Mammary epithelial cell (primary cell): ENCODE measurements at regions not wholly inside any gene's neighbourhood (a gene's known extent, or its start where the extent isn't known, plus 50 kb on each side); places are given as distances from the start of the nearest gene placed in this dataset.

Experiments used
- CTCF ChIP-seq, 2 donors: IDR thresholded peaks in 1 of 2; conservative IDR thresholded peaks in 1 of 2; 2 replicates each; pipeline ENCODE4 v1.5.1; 2011 to 2012; ENCODE audit warnings: inconsistent platforms in 2 of 2, low read length in 2 of 2, mild to moderate bottlenecking in 2 of 2, control low read depth in 1 of 2, low read depth in 1 of 2; ENCODE audit not compliant: insufficient read depth in 1 of 2; ENCODE audit errors: extremely low read depth in 1 of 2
- EZH2 ChIP-seq: IDR thresholded peaks from 2 replicates; pipeline ENCODE4 v1.6.1; 2012; ENCODE audit warnings: low read length, inconsistent platforms, borderline replicate concordance

GRCh38 chr12:24551163-24551786 is 397.6 kb downstream of the BCAT1 start:
- no peak for TF ChIP-seq CTCF (conservative IDR thresholded peaks at IDR 0.05 in 1 of 2, IDR thresholded peaks at IDR 0.05 in 1 of 2; ENCODE audit: extremely low read depth in 1 of 2, insufficient read depth in 1 of 2, low read depth in 1 of 2, low read length in 2 of 2)
- no peak for TF ChIP-seq EZH2
